ENCODE measurements at regions not wholly inside any gene's neighbourhood (a gene's known extent, or its start where the extent isn't known, plus 50 kb on each side); places are given as distances from the start of the nearest gene placed in this dataset.

- DNase-seq (ENCODE audit: low read depth), result no peak
These were observed 550.5 kb upstream of the BOD1L1 start for GRCh38 chr4:14177987-14178386.

- DNase-seq (ENCODE audit: low read depth), result no peak
These were observed 550.9 kb upstream of the BOD1L1 start for GRCh38 chr4:14178421-14178820.

- no peak for DNase-seq (ENCODE audit: low read depth)
These were observed 552.6 kb upstream of the BOD1L1 start for GRCh38 chr4:14180166-14180565.

- no peak for DNase-seq (ENCODE audit: low read depth)
These were observed 553.6 kb upstream of the BOD1L1 start for GRCh38 chr4:14180983-14181601.

- no peak for DNase-seq (ENCODE audit: low read depth)
These were observed 554.6 kb upstream of the BOD1L1 start for GRCh38 chr4:14182148-14182547.

- DNase-seq (ENCODE audit: low read depth), result no peak
These were observed 556.7 kb upstream of the BOD1L1 start for GRCh38 chr4:14184265-14184664.

- no peak for DNase-seq (ENCODE audit: low read depth)
These were observed 557.2 kb upstream of the BOD1L1 start for GRCh38 chr4:14184767-14185166.

GRCh38 chr4:14188214-14188613, 560.7 kb upstream of the BOD1L1 start:
- no peak for DNase-seq (ENCODE audit: low read depth)

GRCh38 chr4:14193601-14194000, 566.1 kb upstream of the BOD1L1 start:
- DNase-seq (ENCODE audit: low read depth), result no peak

- DNase-seq (ENCODE audit: low read depth), result no peak
These were observed 568.6 kb upstream of the BOD1L1 start for GRCh38 chr4:14196131-14196530.

GRCh38 chr4:14215116-14215770, 587.7 kb upstream of the BOD1L1 start:
- no peak for DNase-seq (ENCODE audit: low read depth)

GRCh38 chr4:14217401-14217800, 589.9 kb upstream of the BOD1L1 start:
- DNase-seq (ENCODE audit: low read depth), result no peak

GRCh38 chr4:14218641-14219040, 591.1 kb upstream of the BOD1L1 start:
- DNase-seq (ENCODE audit: low read depth), result no peak

- no peak for DNase-seq (ENCODE audit: low read depth)
These were observed 593.7 kb upstream of the BOD1L1 start for GRCh38 chr4:14221176-14221575.

- DNase-seq (ENCODE audit: low read depth), result no peak
These were observed 595.0 kb upstream of the BOD1L1 start for GRCh38 chr4:14222377-14223029.

- no peak for DNase-seq (ENCODE audit: low read depth)
These were observed 595.9 kb upstream of the BOD1L1 start for GRCh38 chr4:14223461-14223860.

GRCh38 chr4:14225688-14226207, 598.2 kb upstream of the BOD1L1 start:
- DNase-seq (ENCODE audit: low read depth), result no peak

GRCh38 chr4:14233126-14233525, 605.6 kb upstream of the BOD1L1 start:
- no peak for DNase-seq (ENCODE audit: low read depth)

- DNase-seq (ENCODE audit: low read depth), result peak; percentile 14
These were observed 606.8 kb upstream of the BOD1L1 start for GRCh38 chr4:14234307-14234706.

- no peak for DNase-seq (ENCODE audit: low read depth)
These were observed 608.8 kb upstream of the BOD1L1 start for GRCh38 chr4:14236359-14236758.

GRCh38 chr4:14237911-14238310, 610.4 kb upstream of the BOD1L1 start:
- DNase-seq (ENCODE audit: low read depth), result no peak

- DNase-seq (ENCODE audit: low read depth), result no peak
These were observed 614.0 kb upstream of the BOD1L1 start for GRCh38 chr4:14241574-14241973.

GRCh38 chr4:14247767-14248166, 620.2 kb upstream of the BOD1L1 start:
- no peak for DNase-seq (ENCODE audit: low read depth)

All from GM04503 (cell line).